ENCODE measurements at regions not wholly inside any gene's neighbourhood (a gene's known extent, or its start where the extent isn't known, plus 50 kb on each side); places are given as distances from the start of the nearest gene placed in this dataset.

DNA sequence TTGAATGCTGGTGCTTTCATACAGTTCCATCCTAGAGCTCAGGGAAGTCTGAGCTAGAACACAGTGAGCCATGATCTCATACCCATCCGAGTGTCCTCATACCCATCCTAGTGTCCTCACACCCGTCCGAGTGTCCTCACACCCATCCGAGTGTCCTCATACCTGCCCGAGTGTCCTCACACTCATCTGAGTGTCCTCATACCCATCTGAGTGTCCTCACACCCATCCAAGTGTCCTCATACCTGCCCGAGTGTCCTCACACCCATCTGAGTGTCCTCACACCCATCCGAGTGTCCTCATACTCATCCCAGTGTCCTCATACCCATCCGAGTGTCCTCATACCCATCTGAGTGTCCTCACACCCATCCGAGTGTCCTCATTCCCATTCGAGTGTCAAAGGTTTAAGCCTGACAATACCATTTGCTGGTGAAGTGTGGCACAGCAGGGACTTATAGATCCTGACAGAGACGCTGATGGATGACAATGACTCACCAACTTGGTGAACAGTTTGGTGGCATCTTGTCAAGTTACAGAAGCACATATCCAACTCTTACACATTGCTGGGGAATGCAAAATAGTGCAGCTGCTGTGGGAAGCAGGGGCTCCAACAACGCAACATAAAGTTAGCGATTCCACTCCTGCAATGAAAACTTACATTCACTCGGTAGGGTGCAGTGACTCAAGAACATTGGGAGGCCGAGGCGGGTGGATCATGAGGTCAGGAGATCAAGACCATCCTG lies 77.0 kb upstream of the COL5A1 start:
- 82 to 83% methylated on average over 5 to 16 of the region's 16 CpGs for WGBS, 2 donors (ENCODE audit: low coverage in 1 of 2)
- Histone ChIP-seq H3K4me1 (no peaks in the 10 kb centered on the region), H3K27ac (no peak overlapping the region), H3K9me3 (no peaks in the 10 kb centered on the region), H3K4me3 (no peak overlapping the region), H3K27me3 (no peaks in the 10 kb centered on the region), H3K36me3 (no peaks in the 10 kb centered on the region)
- TF ChIP-seq POLR2A (IDR thresholded peaks at IDR 0.05), result no peak
- TF ChIP-seq, protein P1, sequence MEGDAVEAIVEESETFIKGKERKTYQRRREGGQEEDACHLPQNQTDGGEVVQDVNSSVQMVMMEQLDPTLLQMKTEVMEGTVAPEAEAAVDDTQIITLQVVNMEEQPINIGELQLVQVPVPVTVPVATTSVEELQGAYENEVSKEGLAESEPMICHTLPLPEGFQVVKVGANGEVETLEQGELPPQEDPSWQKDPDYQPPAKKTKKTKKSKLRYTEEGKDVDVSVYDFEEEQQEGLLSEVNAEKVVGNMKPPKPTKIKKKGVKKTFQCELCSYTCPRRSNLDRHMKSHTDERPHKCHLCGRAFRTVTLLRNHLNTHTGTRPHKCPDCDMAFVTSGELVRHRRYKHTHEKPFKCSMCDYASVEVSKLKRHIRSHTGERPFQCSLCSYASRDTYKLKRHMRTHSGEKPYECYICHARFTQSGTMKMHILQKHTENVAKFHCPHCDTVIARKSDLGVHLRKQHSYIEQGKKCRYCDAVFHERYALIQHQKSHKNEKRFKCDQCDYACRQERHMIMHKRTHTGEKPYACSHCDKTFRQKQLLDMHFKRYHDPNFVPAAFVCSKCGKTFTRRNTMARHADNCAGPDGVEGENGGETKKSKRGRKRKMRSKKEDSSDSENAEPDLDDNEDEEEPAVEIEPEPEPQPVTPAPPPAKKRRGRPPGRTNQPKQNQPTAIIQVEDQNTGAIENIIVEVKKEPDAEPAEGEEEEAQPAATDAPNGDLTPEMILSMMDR (IDR thresholded peaks at IDR 0.05), result no peak
- TF ChIP-seq POLR2AphosphoS5 (IDR thresholded peaks at IDR 0.05), result no peak
- TF ChIP-seq EP300 (IDR thresholded peaks at IDR 0.05; ENCODE audit: low read depth), result no peak
- DNase-seq, result no peak
- intact Hi-C loops (cut with DNase I; ENCODE audit: low total_unique reads) (no loop called here), in situ Hi-C loops (cut with MboI; ENCODE audit: low pct_ligation_motif_present in 1 of 4, low pct_unique_long_range_greater_than_20kb in 1 of 4, low sequenced_read_pairs in 3 of 4) (no loop called here)

DNA sequence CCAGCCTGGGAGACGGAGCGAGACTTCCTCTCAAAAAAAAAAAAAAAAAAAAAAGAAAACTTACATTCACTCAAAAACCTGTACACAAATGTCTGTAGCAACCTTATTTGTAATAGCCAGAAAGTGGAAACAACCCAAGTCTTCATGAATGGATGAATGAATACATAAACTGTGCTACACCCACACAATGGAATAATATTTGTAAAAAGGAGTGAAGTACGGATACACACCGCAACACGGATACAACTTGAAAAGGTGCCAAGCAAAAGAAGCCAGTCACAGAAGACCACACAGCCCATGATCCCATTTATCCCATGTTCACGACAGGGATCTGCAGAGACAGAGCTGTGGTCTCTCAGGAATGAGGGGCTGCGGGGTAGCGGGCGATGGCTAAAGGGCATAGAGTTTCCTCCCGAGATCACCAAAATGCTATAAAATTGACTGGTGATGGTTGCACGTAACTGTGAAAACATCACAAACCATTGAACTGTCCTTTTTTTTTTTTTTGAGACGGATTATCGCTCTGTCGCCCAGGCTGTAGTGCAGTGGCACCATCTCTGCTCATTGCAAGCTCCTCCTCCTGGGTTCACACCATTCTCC lies 76.2 kb upstream of the COL5A1 start:
- in situ Hi-C loops (cut with MboI; ENCODE audit: low pct_ligation_motif_present in 1 of 4, low pct_unique_long_range_greater_than_20kb in 1 of 4, low sequenced_read_pairs in 3 of 4) (no loop called here), intact Hi-C loops (cut with DNase I; ENCODE audit: low total_unique reads) (no loop called here)
- H3K27me3 ChIP-seq, result no peaks in the 10 kb centered on the region
- TF ChIP-seq EP300 (IDR thresholded peaks at IDR 0.05; ENCODE audit: low read depth) (no peak), POLR2A (IDR thresholded peaks at IDR 0.05) (no peak), POLR2AphosphoS5 (IDR thresholded peaks at IDR 0.05) (no peak)
- TF ChIP-seq, protein P1 (IDR thresholded peaks at IDR 0.05), result no peak
- H3K36me3 ChIP-seq, result no peaks in the 10 kb centered on the region
- no peaks in the 10 kb centered on the region for H3K4me1 ChIP-seq
- H3K4me3 ChIP-seq, result no peak overlapping the region
- H3K9me3 ChIP-seq, result no peaks in the 10 kb centered on the region
- H3K27ac ChIP-seq, result no peak overlapping the region
- 81 to 92% methylated on average over 9 to 14 of the region's 14 CpGs for WGBS, 2 donors (ENCODE audit: low coverage in 1 of 2)
- no peak for DNase-seq

DNA sequence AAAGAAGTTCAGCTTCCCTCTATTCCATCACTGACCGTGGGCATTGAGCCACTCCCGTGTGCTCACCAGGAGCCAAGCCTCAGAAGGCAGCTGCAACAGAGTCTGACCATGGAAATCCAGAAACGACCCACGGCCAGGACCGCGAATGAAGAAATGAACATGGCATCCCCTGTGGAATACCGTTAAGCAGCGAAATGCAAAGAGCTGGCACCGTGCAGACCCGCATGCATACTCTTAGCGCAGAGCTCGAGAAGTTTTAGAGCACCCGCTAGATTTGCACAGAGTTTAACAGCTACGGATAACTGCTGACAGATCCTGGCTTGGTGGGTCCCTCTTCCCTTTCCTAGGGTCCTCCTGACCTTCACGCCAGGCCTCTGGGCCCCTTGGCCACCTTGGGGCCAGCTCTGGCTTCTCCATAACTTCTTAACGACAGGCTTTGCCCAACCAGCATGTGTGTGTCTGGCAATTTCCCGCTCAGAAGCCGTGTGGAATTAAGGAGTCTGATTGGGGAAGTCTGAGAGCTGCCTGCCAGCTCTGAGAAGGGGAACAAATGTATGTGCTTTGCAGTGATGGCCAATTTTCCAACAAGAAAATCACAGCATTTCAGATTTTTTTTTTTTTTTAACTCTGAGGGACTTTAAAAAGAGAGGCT lies 75.3 kb upstream of the COL5A1 start:
- Histone ChIP-seq H3K9me3 (no peaks in the 10 kb centered on the region), H3K4me3 (no peak overlapping the region), H3K27ac (no peak overlapping the region), H3K4me1 (no peaks in the 10 kb centered on the region), H3K27me3 (no peaks in the 10 kb centered on the region), H3K36me3 (no peaks in the 10 kb centered on the region)
- in situ Hi-C loops (cut with MboI; ENCODE audit: low pct_ligation_motif_present in 1 of 4, low pct_unique_long_range_greater_than_20kb in 1 of 4, low sequenced_read_pairs in 3 of 4) (no loop called here), intact Hi-C loops (cut with DNase I; ENCODE audit: low total_unique reads) (no loop called here)
- TF ChIP-seq EP300 (IDR thresholded peaks at IDR 0.05; ENCODE audit: low read depth) (no peak), POLR2A (IDR thresholded peaks at IDR 0.05) (no peak), POLR2AphosphoS5 (IDR thresholded peaks at IDR 0.05) (no peak)
- TF ChIP-seq, protein P1 (IDR thresholded peaks at IDR 0.05), result no peak
- WGBS, 2 donors (ENCODE audit: low coverage in 1 of 2), result 71 to 89% methylated on average over 5 to 18 of the region's 18 CpGs
- no peak for DNase-seq

DNA sequence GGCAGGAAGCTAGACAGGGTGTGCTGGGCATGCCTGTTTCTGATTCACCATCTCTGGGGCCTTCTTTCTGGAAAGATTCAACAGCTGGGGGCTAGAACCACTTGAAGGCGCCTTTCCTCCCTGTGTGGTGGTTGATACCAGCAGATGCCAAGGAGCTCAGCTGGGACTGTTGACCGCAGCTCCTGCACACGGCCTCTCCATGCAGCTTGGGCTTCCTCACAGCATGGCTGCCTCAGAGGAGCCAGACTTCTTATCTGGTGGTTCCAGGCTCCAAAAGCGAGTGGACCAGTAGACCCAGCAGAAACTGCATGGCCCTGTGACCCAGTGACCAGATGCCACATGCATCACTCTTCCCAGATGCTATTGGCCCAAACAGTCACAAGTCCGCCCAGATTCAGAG lies 74.7 kb upstream of the COL5A1 start:
- no peak for DNase-seq
- H3K27me3 ChIP-seq, result no peaks in the 10 kb centered on the region
- H3K9me3 ChIP-seq, result no peaks in the 10 kb centered on the region
- TF ChIP-seq, protein P1 (IDR thresholded peaks at IDR 0.05), result no peak
- TF ChIP-seq EP300 (IDR thresholded peaks at IDR 0.05; ENCODE audit: low read depth) (no peak), POLR2A (IDR thresholded peaks at IDR 0.05) (no peak), POLR2AphosphoS5 (IDR thresholded peaks at IDR 0.05) (no peak)
- no peaks in the 10 kb centered on the region for H3K4me1 ChIP-seq
- no peak overlapping the region for H3K4me3 ChIP-seq
- in situ Hi-C loops (cut with MboI; ENCODE audit: low pct_ligation_motif_present in 1 of 4, low pct_unique_long_range_greater_than_20kb in 1 of 4, low sequenced_read_pairs in 3 of 4), result no loop called here
- H3K27ac ChIP-seq, result no peak overlapping the region
- WGBS, 2 donors (ENCODE audit: low coverage in 1 of 2), result 83 to 98% methylated on average over 1 to 5 of the region's 5 CpGs
- intact Hi-C loops (cut with DNase I; ENCODE audit: low total_unique reads), result no loop called here
- H3K36me3 ChIP-seq, result no peaks in the 10 kb centered on the region

Measured in transverse colon (tissue), 4 donors.